H1 (cell line): ENCODE measurements at regions not wholly inside any gene's neighbourhood (a gene's known extent, or its start where the extent isn't known, plus 50 kb on each side); places are given as distances from the start of the nearest gene placed in this dataset.

Source experiments
- CTCF ChIA-PET: fragments of 300-600 bp; sonication (Branson Sonifier 250); formaldehyde crosslinking; loops from one replicate; lab custom pipeline; 2021; ENCODE audit not compliant: partially characterized antibody; lab: Charles Lee
- POLR2A ChIA-PET: fragments of 300-600 bp; sonication (Branson Sonifier 250); formaldehyde crosslinking; loops from one replicate; lab custom pipeline; 2021; ENCODE audit warnings: inconsistent platforms; ENCODE audit not compliant: partially characterized antibody; lab: Charles Lee
- DNase-seq, 2 experiments: peaks; one replicate each; pipeline versions ENCODE4 v3.0.0 to v3.0.0-alpha.2; 2010 to 2022; ENCODE audit warnings: low spot score in 2 of 2, low read depth in 1 of 2, mixed read lengths in 1 of 2
- FAIRE-seq: peaks from 2 replicates; lab custom pipeline; 2011; peaks lifted over from hg19 to GRCh38; lab: Jason Lieb, UNC
- H2AFZ ChIP-seq: 2 replicates; pipeline ENCODE4 v1.8.1; 2012; ENCODE audit warnings: low read length, inconsistent platforms
- H2AK5ac ChIP-seq: 2 replicates; pipeline ENCODE4 v1.6.1; 2013; ENCODE audit warnings: low read depth, low read length
- H2BK120ac ChIP-seq: replicated peaks from 2 replicates; pipeline ENCODE3; 2013; ENCODE audit warnings: low read depth, low read length, inconsistent platforms
- H2BK12ac ChIP-seq: 2 replicates; pipeline ENCODE4 v1.6.1; 2013; ENCODE audit warnings: low read depth, low read length
- H2BK15ac ChIP-seq: 2 replicates; pipeline ENCODE4 v1.6.1; 2013; ENCODE audit warnings: low read length
- H2BK20ac ChIP-seq: 2 replicates; pipeline ENCODE4 v1.6.1; 2013; ENCODE audit warnings: low read length
- H2BK5ac ChIP-seq: 2 replicates; pipeline ENCODE4 v1.6.1; 2013; ENCODE audit warnings: low read depth, low read length
- H3K14ac ChIP-seq: 2 replicates; pipeline ENCODE4 v1.6.1; 2013; ENCODE audit warnings: inconsistent platforms; ENCODE audit not compliant: insufficient read length
- H3K18ac ChIP-seq: 2 replicates; pipeline ENCODE4 v1.6.1; 2013; ENCODE audit warnings: low read length; ENCODE audit errors: extremely low read depth
- H3K23ac ChIP-seq: 2 replicates; pipeline ENCODE4 v1.6.1; 2013; ENCODE audit warnings: inconsistent platforms; ENCODE audit not compliant: insufficient read length
- H3K23me2 ChIP-seq: 2 replicates; pipeline ENCODE4 v1.6.1; 2013; ENCODE audit warnings: low read depth, low read length
- H3K27ac ChIP-seq: 2 replicates; pipeline ENCODE4 v1.6.1; 2011; ENCODE audit warnings: low read depth, low read length, inconsistent platforms
- H3K27me3 ChIP-seq, 4 experiments: replicated peaks in 1 of 4; 1 replicate in 1 of 4; 2 replicates in 3 of 4; pipeline versions ENCODE4 v1.6.1 to v1.8.1; 2011 to 2013; ENCODE audit warnings: low read length in 3 of 4, mild to moderate bottlenecking in 3 of 4, inconsistent platforms in 2 of 4, mixed read lengths in 2 of 4, moderate library complexity in 1 of 4; ENCODE audit not compliant: control insufficient read depth in 3 of 4, insufficient read depth in 3 of 4; ENCODE audit errors: extremely low read depth in 1 of 4
- H3K36me3 ChIP-seq, 4 experiments: 2 replicates each; pipeline versions ENCODE4 v1.6.1 to v1.8.1; 2011 to 2013; ENCODE audit warnings: mild to moderate bottlenecking in 4 of 4, low read length in 3 of 4, moderate library complexity in 2 of 4, control low read depth in 1 of 4, inconsistent platforms in 1 of 4; ENCODE audit not compliant: insufficient read depth in 4 of 4, control insufficient read depth in 2 of 4
- H3K4ac ChIP-seq: replicated peaks from 2 replicates; pipeline ENCODE3; 2013; ENCODE audit warnings: low read length, low read depth, mixed read lengths, inconsistent platforms; ENCODE audit not compliant: insufficient read length
- H3K4me1 ChIP-seq, 4 experiments: replicated peaks in 1 of 4; 1 replicate in 1 of 4; 2 replicates in 3 of 4; pipeline versions ENCODE4 v1.6.1 to v1.8.1; 2011 to 2013; ENCODE audit warnings: low read length in 3 of 4, inconsistent platforms in 2 of 4, mixed read lengths in 1 of 4; ENCODE audit not compliant: insufficient read depth in 4 of 4, control insufficient read depth in 3 of 4
- H3K4me2 ChIP-seq, 2 experiments: 2 replicates each; pipeline versions ENCODE4 v1.6.1 to v1.8.1; 2011 to 2013; ENCODE audit warnings: low read depth in 2 of 2, low read length in 2 of 2, control low read depth in 1 of 2, inconsistent platforms in 1 of 2, mild to moderate bottlenecking in 1 of 2; ENCODE audit not compliant: insufficient read depth in 1 of 2
- H3K4me3 ChIP-seq, 4 experiments: fragments of 200-600, 300-600 bp in 1 of 4; sonication (generic), shearing (Covaris generic), sonication (Bioruptor Twin) in 1 of 4; 2 replicates each; pipeline versions ENCODE4 v1.5.1 to v1.8.1; 2011 to 2016; ENCODE audit warnings: low read length in 4 of 4, low read depth in 3 of 4, control low read depth in 2 of 4, inconsistent platforms in 2 of 4, mild to moderate bottlenecking in 2 of 4, mixed read lengths in 1 of 4, moderate library complexity in 1 of 4; ENCODE audit not compliant: insufficient read depth in 2 of 4; ENCODE audit errors: extremely low read depth in 1 of 4
- H3K56ac ChIP-seq: replicated peaks from 2 replicates; pipeline ENCODE3; 2013; ENCODE audit warnings: low read depth, mild to moderate bottlenecking, mixed read lengths, low read length, inconsistent platforms; ENCODE audit not compliant: insufficient read length
- H3K79me1 ChIP-seq: 2 replicates; pipeline ENCODE4 v1.6.1; 2013; ENCODE audit warnings: low read depth, low read length, control low read depth
- H3K79me2 ChIP-seq, 2 experiments: 2 replicates each; pipeline versions ENCODE4 v1.6.1 to v1.8.1; 2012 to 2013; ENCODE audit warnings: low read length in 2 of 2, mild to moderate bottlenecking in 2 of 2, inconsistent platforms in 1 of 2; ENCODE audit not compliant: insufficient read depth in 2 of 2, control insufficient read depth in 1 of 2
- H3K9ac ChIP-seq, 4 experiments: replicated peaks in 1 of 4; 1 replicate in 1 of 4; 2 replicates in 3 of 4; pipeline versions ENCODE4 v1.6.1 to v1.8.1; 2011 to 2013; ENCODE audit warnings: low read depth in 3 of 4, low read length in 3 of 4, control low read depth in 2 of 4, mild to moderate bottlenecking in 2 of 4, moderate library complexity in 2 of 4, inconsistent platforms in 1 of 4; ENCODE audit errors: extremely low read depth in 1 of 4
- H3K9me3 ChIP-seq, 2 experiments: 2 replicates each; pipeline versions ENCODE4 v1.6.1 to v1.8.1; 2012 to 2013; ENCODE audit warnings: mild to moderate bottlenecking in 2 of 2, moderate library complexity in 2 of 2, control low read depth in 1 of 2, inconsistent platforms in 1 of 2, low read depth in 1 of 2, low read length in 1 of 2, mixed read lengths in 1 of 2; ENCODE audit not compliant: insufficient read depth in 2 of 2
- H4K20me1 ChIP-seq, 2 experiments: replicated peaks in 1 of 2; 2 replicates each; pipeline versions ENCODE3 to v1.8.1; 2011 to 2013; ENCODE audit warnings: inconsistent platforms in 2 of 2, low read length in 2 of 2, mild to moderate bottlenecking in 1 of 2; ENCODE audit not compliant: insufficient read depth in 2 of 2, control insufficient read depth in 1 of 2
- H4K5ac ChIP-seq: 2 replicates; pipeline ENCODE4 v1.6.1; 2013; ENCODE audit warnings: low read length, low read depth, mixed read lengths, inconsistent platforms; ENCODE audit not compliant: insufficient read length
- H4K8ac ChIP-seq: 2 replicates; pipeline ENCODE4 v1.8.0; 2013; ENCODE audit warnings: mild to moderate bottlenecking, moderate library complexity, low read length, inconsistent platforms; ENCODE audit not compliant: insufficient read depth; ENCODE audit errors: extremely low read depth
- H4K91ac ChIP-seq: replicated peaks from 2 replicates; pipeline ENCODE3; 2013; ENCODE audit warnings: low read length, mixed read lengths, inconsistent platforms; ENCODE audit not compliant: insufficient read length
- ASH2L ChIP-seq: fragments of 200-600, 300-600 bp; sonication (generic); IDR thresholded peaks from one replicate; pipeline ENCODE4 v1.7.1; 2017; ENCODE audit warnings: low read length
- ATF2 ChIP-seq: IDR thresholded peaks from 2 replicates; pipeline ENCODE4 v1.6.1; 2012; ENCODE audit warnings: low read length, inconsistent platforms
- CEBPB ChIP-seq: IDR thresholded peaks from 2 replicates; pipeline ENCODE4 v1.6.1; 2012; ENCODE audit warnings: low read depth, low read length
- HDAC6 ChIP-seq: IDR thresholded peaks from one replicate; pipeline ENCODE4 v1.7.1; 2012; ENCODE audit warnings: low read depth, mild to moderate bottlenecking, inconsistent platforms, low read length, moderate library complexity
- RFX5 ChIP-seq: IDR thresholded peaks from 2 replicates; pipeline ENCODE4 v1.6.1; 2011; ENCODE audit warnings: low read depth, low read length, improper control_type of control experiment, borderline replicate concordance
- SP2 ChIP-seq: IDR thresholded peaks from 2 replicates; pipeline ENCODE4 v1.6.1; 2012; ENCODE audit warnings: mild to moderate bottlenecking, low read length, inconsistent platforms
- WGBS, 2 experiments: shearing (Covaris generic) in 1 of 2; methylation state at CpG; one replicate each; pipeline versions ENCODE4 v1.1.6 to v1.1.7; 2013 to 2015; ENCODE audit warnings: low lambda C conversion rate in 2 of 2, mixed read lengths in 2 of 2, inconsistent platforms in 1 of 2, low coverage in 1 of 2, missing lambda C conversion rate in 1 of 2; ENCODE audit not compliant: insufficient replicate concordance in 2 of 2, insufficient coverage in 1 of 2, insufficient read length in 1 of 2; ENCODE audit errors: extremely low coverage in 1 of 2, missing lambda C conversion rate in 1 of 2; 5-methylcytosine and 5-hydroxymethylcytosine counted together

- Histone ChIP-seq H2BK15ac (no peak overlapping the region), H3K14ac (no peak overlapping the region), H2BK5ac (no peak overlapping the region), H4K8ac (no peak overlapping the region), H3K27ac (no peak overlapping the region), H3K79me1 (no peaks in the 10 kb centered on the region), H3K36me3 (no peaks in the 10 kb centered on the region; a peak in 1 of 8 replicates), H3K79me2 (no peaks in the 10 kb centered on the region), H3K9ac (no peak overlapping the region), H3K4me1 (no peaks in the 10 kb centered on the region), H2BK12ac (no peak overlapping the region), H3K56ac (no peak overlapping the region), H3K23ac (no peak overlapping the region), H3K4ac (no peak overlapping the region), H3K4me3 (no peak overlapping the region), H4K20me1 (no peaks in the 10 kb centered on the region), H2AFZ (no peak overlapping the region), H3K4me2 (no peak overlapping the region), H2AK5ac (no peak overlapping the region), H3K18ac (no peak overlapping the region), H2BK20ac (no peak overlapping the region), H4K5ac (no peak overlapping the region), H3K27me3 (no peaks in the 10 kb centered on the region), H3K9me3 (0 out of 4 replicates have a peak, but pooled peaks cover 0 to 3% of the 10 kb centered on the region in 2 experiments), H3K23me2 (no peaks in the 10 kb centered on the region), H2BK120ac (no peak overlapping the region), H4K91ac (no peak overlapping the region)
- no peak for TF ChIP-seq RFX5
- no peak for TF ChIP-seq SP2
- no peak for TF ChIP-seq ASH2L
- no peak for TF ChIP-seq CEBPB
- TF ChIP-seq HDAC6 = no peak
- no peak for TF ChIP-seq ATF2
- DNase-seq (no peak), FAIRE-seq (no peak)
- 86% methylated on average over 5 of the region's 5 CpGs; no CpG with 5 or more reads in 1 of the 2 experiments for WGBS, 2 experiments
- ChIA-PET CTCF (interaction anchor here (1.0 kb wide), 1 partner anchor 30 kb away, joined by 3 read pairs; no protein-coding TSS in a partner anchor), POLR2A (no interaction called here)
These were observed 85.6 kb upstream of the SPOPL start for GRCh38 chr2:138415985-138416384.
